GM18520 (cell line): ENCODE measurements at regions not wholly inside any gene's neighbourhood (a gene's known extent, or its start where the extent isn't known, plus 50 kb on each side); places are given as distances from the start of the nearest gene placed in this dataset.

Experiments
- ATAC-seq: cut with Tn5 transposase; IDR thresholded peaks from one replicate; pipeline ENCODE4 v1.9.1; 2021; ENCODE audit not compliant: unreplicated experiment

- no peak for ATAC-seq
These were observed 787.3 kb upstream of the WWC1 start for GRCh38 chr5:167503926-167504720.

- ATAC-seq, result no peak
These were observed 783.8 kb upstream of the WWC1 start for GRCh38 chr5:167507463-167508233.

- ATAC-seq, result no peak
These were observed 782.4 kb upstream of the WWC1 start for GRCh38 chr5:167509076-167509475.

GRCh38 chr5:167511276-167511675 is 780.2 kb upstream of the WWC1 start:
- no peak for ATAC-seq

GRCh38 chr5:167512111-167512510 is 779.3 kb upstream of the WWC1 start:
- no peak for ATAC-seq

- no peak for ATAC-seq
These were observed 778.1 kb upstream of the WWC1 start for GRCh38 chr5:167513381-167513780.

GRCh38 chr5:167514461-167514860 is 777.0 kb upstream of the WWC1 start:
- no peak for ATAC-seq

GRCh38 chr5:167525004-167525403 is 766.4 kb upstream of the WWC1 start:
- ATAC-seq, result no peak

- ATAC-seq, result no peak
These were observed 762.8 kb upstream of the WWC1 start for GRCh38 chr5:167528651-167529050.

- no peak for ATAC-seq
These were observed 760.9 kb upstream of the WWC1 start for GRCh38 chr5:167530548-167530947.

- ATAC-seq, result no peak
These were observed 757.3 kb upstream of the WWC1 start for GRCh38 chr5:167533814-167534795.

GRCh38 chr5:167539747-167540146 is 751.7 kb upstream of the WWC1 start:
- no peak for ATAC-seq

GRCh38 chr5:167546270-167546669 is 745.2 kb upstream of the WWC1 start:
- ATAC-seq, result no peak

- ATAC-seq, result no peak
These were observed 739.1 kb upstream of the WWC1 start for GRCh38 chr5:167552356-167552755.

GRCh38 chr5:167553511-167553910 is 737.9 kb upstream of the WWC1 start:
- no peak for ATAC-seq

- ATAC-seq, result no peak
These were observed 736.7 kb upstream of the WWC1 start for GRCh38 chr5:167554564-167555290.

GRCh38 chr5:167555565-167556166 is 735.8 kb upstream of the WWC1 start:
- ATAC-seq, result no peak

GRCh38 chr5:167557359-167557758 is 734.1 kb upstream of the WWC1 start:
- ATAC-seq, result no peak

- no peak for ATAC-seq
These were observed 729.6 kb upstream of the WWC1 start for GRCh38 chr5:167561796-167562195.

GRCh38 chr5:167564275-167564674 is 727.2 kb upstream of the WWC1 start:
- no peak for ATAC-seq
